Type B pancreatic cell (in vitro differentiated cells): ENCODE measurements at regions not wholly inside any gene's neighbourhood (a gene's known extent, or its start where the extent isn't known, plus 50 kb on each side); places are given as distances from the start of the nearest gene placed in this dataset.

Experiments
- DNase-seq: peaks from one replicate; pipeline ENCODE4 v3.0.0; 2021; ENCODE audit warnings: mixed read lengths; ENCODE audit not compliant: unreplicated experiment; ENCODE audit errors: extremely low spot score
- H3K27ac Mint-ChIP-seq: 2 replicates; pipeline ENCODE4 v1.8.0; 2021; ENCODE audit warnings: mild to moderate bottlenecking, mixed read lengths
- H3K27me3 Mint-ChIP-seq: 2 replicates; pipeline ENCODE4 v1.8.0; 2021; ENCODE audit warnings: mixed read lengths
- H3K36me3 Mint-ChIP-seq: 2 replicates; pipeline ENCODE4 v1.8.0; 2021; ENCODE audit warnings: mixed read lengths
- H3K4me1 Mint-ChIP-seq: one replicate; pipeline ENCODE4 v1.8.0; 2021; ENCODE audit warnings: mixed read lengths; ENCODE audit not compliant: unreplicated experiment
- H3K4me3 Mint-ChIP-seq: 2 replicates; pipeline ENCODE4 v1.8.0; 2021; ENCODE audit warnings: mild to moderate bottlenecking, mixed read lengths
- H3K9me3 Mint-ChIP-seq: 2 replicates; pipeline ENCODE4 v1.8.0; 2021; ENCODE audit warnings: mixed read lengths
- TF ChIP-seq, protein P1 (sequence below): fragments of 200-600 bp; sonication (generic); conservative IDR thresholded peaks from 2 replicates; pipeline ENCODE4 v1.5.0; 2021; ENCODE audit warnings: antibody characterized with exemption, mild to moderate bottlenecking

DNA sequence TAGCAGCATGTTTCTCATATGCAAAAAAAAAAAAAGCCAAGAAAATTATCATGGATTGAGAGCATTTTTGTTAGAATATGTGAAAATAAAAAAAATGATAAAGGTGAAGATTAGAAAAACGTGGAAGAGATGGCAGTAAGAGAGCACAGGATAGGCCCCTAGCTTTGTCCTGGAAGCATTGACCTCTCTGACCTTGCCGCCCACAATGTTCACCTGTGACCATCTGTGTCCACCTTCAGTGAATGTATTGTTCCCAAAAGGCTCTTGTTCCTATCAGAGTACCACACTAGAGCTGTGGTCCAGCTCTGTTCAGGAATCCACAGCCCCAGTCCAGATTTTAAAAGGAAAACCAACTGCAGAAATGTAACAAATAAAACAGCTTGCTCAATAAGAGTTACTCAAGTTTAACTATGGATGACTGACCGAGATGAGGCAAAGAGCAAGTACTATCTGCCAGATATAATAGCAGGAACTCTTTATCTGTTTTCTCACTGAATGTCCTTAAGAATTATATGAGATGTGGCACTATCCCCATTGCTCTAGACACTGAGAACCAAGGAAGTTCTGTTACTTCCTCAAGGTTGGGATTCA is 287.7 kb upstream of the STXBP5 start:
- Mint-ChIP-seq H3K9me3 (peaks cover 5% of the 10 kb centered on the region), H3K36me3 (no peaks in the 10 kb centered on the region), H3K4me1 (peaks cover 25% of the 10 kb centered on the region), H3K27ac (no peak overlapping the region), H3K27me3 (no peaks in the 10 kb centered on the region), H3K4me3 (no peak overlapping the region)
- TF ChIP-seq, protein P1, sequence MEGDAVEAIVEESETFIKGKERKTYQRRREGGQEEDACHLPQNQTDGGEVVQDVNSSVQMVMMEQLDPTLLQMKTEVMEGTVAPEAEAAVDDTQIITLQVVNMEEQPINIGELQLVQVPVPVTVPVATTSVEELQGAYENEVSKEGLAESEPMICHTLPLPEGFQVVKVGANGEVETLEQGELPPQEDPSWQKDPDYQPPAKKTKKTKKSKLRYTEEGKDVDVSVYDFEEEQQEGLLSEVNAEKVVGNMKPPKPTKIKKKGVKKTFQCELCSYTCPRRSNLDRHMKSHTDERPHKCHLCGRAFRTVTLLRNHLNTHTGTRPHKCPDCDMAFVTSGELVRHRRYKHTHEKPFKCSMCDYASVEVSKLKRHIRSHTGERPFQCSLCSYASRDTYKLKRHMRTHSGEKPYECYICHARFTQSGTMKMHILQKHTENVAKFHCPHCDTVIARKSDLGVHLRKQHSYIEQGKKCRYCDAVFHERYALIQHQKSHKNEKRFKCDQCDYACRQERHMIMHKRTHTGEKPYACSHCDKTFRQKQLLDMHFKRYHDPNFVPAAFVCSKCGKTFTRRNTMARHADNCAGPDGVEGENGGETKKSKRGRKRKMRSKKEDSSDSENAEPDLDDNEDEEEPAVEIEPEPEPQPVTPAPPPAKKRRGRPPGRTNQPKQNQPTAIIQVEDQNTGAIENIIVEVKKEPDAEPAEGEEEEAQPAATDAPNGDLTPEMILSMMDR = no peak
- DNase-seq = no peak

DNA sequence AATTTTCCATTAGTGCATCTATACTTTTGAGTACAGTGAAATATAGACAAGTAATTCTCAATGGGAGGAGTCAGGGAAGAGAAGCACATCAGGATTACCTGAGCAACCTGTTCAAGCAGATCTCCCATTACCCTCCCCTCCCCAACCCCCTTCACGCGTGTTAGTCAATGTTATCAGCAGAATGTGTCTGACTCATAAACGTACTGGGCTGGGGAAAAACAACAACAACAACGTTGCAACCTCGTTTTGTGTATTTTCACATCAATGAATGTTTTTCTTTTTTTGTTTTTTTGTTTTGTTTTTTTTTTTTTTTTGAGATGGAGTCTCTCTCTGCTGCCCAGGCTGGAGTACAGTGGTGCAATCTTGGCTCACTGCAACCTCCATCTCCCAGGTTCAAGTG is 287.0 kb upstream of the STXBP5 start:
- DNase-seq = no peak
- Mint-ChIP-seq H3K27ac (no peak overlapping the region), H3K9me3 (peaks cover 5% of the 10 kb centered on the region), H3K36me3 (no peaks in the 10 kb centered on the region), H3K27me3 (no peaks in the 10 kb centered on the region), H3K4me1 (peaks cover 25% of the 10 kb centered on the region), H3K4me3 (no peak overlapping the region)
- TF ChIP-seq, protein P1 = no peak

DNA sequence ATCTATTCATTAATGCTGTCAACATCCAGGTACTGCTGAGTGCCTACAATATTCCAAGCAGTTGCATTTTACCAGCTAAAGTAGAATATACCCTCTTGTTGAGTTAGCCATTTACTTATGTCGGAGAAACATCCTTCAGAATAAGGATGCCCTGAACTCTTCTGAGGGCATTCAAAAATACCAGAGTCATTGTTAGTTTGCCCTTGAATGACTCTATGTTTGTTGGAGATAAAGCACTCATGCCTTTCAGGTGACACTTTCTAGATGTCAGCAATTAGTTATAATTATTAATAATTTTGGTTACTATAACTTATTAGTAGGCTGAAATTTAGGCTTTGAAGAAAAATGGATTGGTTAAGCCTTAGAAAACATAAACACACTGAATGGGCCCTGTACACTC is 286.2 kb upstream of the STXBP5 start:
- no peak overlapping the region for H3K27ac Mint-ChIP-seq
- H3K4me1 Mint-ChIP-seq = peaks cover 25% of the 10 kb centered on the region
- TF ChIP-seq, protein P1 = no peak
- peaks cover 5% of the 10 kb centered on the region for H3K9me3 Mint-ChIP-seq
- no peak for DNase-seq
- no peak overlapping the region for H3K4me3 Mint-ChIP-seq
- no peaks in the 10 kb centered on the region for H3K27me3 Mint-ChIP-seq
- no peaks in the 10 kb centered on the region for H3K36me3 Mint-ChIP-seq

DNA sequence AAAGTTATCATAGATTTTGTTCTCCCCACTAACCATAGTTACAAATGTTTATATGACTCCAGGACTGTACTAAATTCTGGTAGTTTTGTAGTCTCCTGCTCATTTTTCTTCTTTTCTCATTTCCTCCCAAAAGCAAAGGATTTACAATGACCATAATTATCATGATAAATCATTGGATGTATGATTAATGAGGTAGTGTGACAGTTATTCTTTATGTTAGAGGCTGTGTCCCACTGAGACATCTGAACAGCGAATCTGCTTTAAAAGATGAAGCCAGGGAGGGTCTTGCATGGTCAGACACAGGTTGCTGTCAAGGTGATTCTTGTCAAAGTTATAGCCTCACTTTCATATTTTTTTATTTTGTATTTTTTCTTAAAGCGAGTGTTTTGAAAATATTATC is 285.2 kb upstream of the STXBP5 start:
- TF ChIP-seq, protein P1 = no peak
- Mint-ChIP-seq H3K36me3 (no peaks in the 10 kb centered on the region), H3K4me3 (no peak overlapping the region), H3K27ac (no peak overlapping the region), H3K9me3 (peaks cover 5% of the 10 kb centered on the region), H3K27me3 (no peaks in the 10 kb centered on the region), H3K4me1 (peaks cover 21% of the 10 kb centered on the region)
- no peak for DNase-seq

DNA sequence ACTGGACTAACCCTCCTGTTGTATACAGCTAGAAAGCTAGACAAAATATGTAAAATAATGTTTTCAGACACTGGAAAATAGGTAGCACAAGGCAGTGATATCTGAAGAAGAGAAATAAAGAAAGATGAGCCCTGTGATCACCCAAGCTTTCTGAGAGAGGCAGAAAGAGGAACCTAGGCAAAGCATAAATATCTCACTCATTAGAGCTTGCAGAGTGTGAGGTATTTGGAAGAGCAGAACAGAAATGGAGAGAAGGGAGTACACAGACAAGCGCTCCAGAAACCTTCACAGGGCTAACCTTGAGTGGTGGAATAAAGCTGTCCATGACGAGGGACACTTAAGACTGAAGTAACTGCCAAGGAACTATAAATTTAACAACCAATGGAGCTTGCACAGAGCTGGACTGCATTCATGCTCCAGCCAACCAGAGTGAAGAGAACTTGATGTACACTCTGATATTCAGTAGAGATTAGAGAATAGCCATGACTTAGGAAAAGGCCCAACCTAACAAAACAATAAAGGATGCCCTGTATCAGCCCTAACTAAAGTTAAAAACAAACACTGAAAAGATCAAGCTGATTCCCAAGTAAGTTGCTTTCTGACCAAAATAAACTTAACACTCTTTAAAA is 280.9 kb upstream of the STXBP5 start:
- TF ChIP-seq, protein P1 = no peak
- Mint-ChIP-seq H3K27ac (no peak overlapping the region), H3K4me3 (no peak overlapping the region), H3K9me3 (no peaks in the 10 kb centered on the region), H3K36me3 (no peaks in the 10 kb centered on the region), H3K27me3 (no peaks in the 10 kb centered on the region), H3K4me1 (peaks cover 9% of the 10 kb centered on the region)
- no peak for DNase-seq
